GM18858 (cell line): ENCODE measurements at regions not wholly inside any gene's neighbourhood (a gene's known extent, or its start where the extent isn't known, plus 50 kb on each side); places are given as distances from the start of the nearest gene placed in this dataset.
"Not testable (repeated sequence)": the region's sequence is repeated elsewhere in the genome, so short reads cannot be mapped to it uniquely, and the experiment has no call there.

Source experiments
- ATAC-seq: cut with Tn5 transposase; IDR thresholded peaks from one replicate; pipeline ENCODE4 v1.9.1; 2021; ENCODE audit not compliant: unreplicated experiment

GRCh38 chr7:131865911-131866310, 309.5 kb upstream of the PODXL start:
- no peak for ATAC-seq

DNA sequence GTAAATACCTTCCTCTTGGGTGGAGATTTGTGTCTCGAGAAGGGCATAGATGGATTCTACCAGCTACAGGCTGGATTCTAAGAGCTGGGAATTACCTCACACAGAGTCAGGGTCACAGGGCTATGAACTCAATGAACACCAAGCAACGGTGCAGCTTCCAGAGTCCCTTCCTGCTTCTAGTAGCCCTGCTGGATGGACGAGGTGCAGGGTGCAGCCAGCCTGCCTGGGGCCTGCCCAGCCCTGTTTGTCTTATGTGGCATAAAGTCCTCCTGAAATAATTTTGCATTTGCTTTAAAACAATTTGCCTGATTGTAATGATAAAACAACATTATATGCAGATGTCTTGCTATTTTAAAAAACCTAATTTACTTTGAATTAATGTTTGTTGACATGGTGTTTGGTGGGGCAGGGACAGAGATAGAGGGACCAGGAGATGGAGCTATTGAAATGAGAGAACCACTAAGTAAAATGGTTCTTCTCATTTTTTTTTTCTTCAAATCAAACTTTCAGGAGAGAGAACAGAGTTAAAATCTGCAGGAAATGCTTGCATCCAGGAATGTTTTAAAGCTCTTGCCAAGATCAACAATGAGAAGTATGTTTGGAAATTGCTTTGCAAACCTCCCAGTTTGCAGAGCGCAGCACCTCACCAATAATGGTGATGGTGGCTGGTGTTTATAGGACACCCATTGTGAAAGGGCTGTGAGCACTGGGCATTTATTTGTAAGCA, 305.4 kb upstream of the PODXL start:
- no peak for ATAC-seq

DNA sequence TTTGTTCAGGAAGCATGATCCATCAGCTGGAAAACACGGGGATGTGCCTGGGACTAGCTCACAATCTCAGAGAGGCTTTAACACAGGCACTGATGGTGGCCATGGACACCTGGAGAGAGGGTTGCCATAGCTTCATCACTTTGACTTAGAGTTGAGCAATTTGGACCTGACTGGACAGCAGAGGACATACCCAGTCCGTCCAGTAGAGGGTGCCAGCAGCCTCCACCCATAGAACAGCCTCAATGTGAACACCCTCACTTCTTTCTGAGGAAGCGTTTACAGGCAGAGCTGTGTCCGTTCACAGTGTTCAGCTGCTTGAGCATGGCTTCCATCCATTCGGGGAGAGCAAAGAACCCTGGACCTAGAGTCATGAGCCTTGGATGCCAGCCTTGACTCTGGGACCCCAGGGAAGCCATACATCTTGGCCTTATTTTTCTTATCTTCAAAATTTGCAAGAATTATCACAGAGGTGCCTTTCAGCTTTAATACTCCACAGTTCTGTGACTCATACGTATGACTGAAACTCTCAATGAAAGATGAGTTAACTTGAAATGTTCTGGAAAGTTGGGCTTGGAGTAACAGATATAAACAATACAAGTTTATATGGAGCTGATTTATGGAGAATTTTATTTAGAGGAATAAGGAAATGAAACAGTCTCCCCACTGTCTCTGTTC, 302.9 kb upstream of the PODXL start:
- peak; percentile 63 for ATAC-seq

DNA sequence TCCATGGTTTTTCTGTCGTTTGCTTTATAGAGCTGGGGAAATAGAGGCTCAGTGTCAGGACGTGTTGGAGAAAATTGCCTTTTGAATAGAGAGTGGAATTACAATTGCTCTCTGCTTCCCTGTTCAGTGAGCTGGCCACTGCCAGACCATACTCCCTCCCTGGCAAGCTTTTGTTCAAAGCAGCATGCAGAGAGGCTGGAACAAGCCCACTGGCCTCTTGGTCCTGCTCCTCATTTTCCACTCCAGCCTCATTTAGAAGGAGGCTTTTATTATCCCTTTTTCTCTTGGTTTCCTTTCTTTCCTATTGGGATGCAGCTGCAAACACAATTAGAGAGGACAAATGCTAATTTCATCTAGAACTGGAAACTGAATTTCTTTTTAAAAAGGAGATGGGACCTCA, 302.2 kb upstream of the PODXL start:
- ATAC-seq: no peak

DNA sequence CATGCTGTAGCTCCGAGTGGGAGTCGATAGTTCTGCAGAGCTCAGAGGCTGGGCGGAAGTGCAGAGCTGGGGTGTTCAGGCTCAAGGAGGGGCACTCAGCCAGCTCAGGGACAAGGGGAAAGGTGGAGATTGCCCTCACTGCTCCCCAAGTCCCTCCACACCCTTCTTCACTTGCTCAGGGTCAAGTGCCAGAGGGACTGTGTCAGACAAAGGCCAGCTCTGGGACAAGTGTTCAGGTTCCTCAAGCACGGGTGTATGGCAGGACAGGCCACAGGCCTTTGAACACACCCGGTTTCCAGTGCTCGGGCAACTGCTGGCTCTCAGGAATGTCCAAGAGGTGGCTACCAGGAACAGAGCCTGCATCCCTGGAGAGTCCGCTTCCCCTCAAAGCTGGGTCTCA, 293.0 kb upstream of the PODXL start:
- no peak for ATAC-seq

GRCh38 chr7:131848033-131848432, 291.6 kb upstream of the PODXL start:
- no peak for ATAC-seq

GRCh38 chr7:131845573-131846314, 289.3 kb upstream of the PODXL start:
- no peak for ATAC-seq

- no peak for ATAC-seq
These were observed 287.9 kb upstream of the PODXL start for GRCh38 chr7:131844369-131844768.

GRCh38 chr7:131843898-131844331, 287.5 kb upstream of the PODXL start:
- ATAC-seq: no peak

- no peak for ATAC-seq
These were observed 283.7 kb upstream of the PODXL start for GRCh38 chr7:131839967-131840690.

DNA sequence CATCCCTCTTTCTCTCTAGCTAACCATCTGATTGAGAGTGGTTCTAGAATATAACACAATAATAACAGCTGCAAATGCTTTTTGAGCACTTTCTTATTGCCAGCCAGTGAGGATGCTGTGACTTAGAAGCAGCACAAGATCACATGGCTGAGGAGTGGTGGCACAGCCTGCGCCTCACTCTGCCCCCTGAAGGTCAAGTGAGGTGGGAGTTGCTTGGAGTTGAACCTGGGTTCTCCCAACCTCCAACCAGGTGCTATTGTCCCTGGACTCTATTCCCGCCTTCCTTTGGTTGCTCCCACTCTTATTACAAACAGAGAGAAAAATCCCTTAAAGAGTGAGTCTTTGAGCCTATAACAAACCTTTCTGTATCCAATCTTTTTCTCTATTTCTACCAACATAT, 280.3 kb upstream of the PODXL start:
- no peak for ATAC-seq

- ATAC-seq: no peak
These were observed 278.7 kb upstream of the PODXL start for GRCh38 chr7:131835141-131835540.

DNA sequence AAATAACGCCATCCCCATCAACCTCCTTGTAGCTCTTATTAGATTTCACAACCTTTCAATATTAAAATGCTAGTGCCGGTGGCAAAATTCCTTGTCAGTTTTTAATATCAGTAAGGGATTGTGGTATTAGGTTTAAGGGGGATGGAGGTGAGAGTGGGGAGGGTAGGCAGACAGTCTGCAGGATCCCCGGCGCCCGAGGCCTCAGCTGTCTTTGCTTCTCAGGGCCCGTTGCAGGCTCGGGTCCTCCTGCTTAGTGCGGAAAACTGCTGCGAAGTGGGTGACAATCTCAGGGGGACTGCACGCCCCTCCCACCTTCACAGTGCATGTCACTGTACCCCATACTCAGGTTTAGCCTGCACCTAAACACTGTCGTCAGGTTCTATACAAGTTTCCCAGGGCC, 274.3 kb upstream of the PODXL start:
- no peak for ATAC-seq

GRCh38 chr7:131829947-131830558, 273.6 kb upstream of the PODXL start:
- no peak for ATAC-seq

- ATAC-seq: no peak
These were observed 271.0 kb upstream of the PODXL start for GRCh38 chr7:131827421-131827820.

DNA sequence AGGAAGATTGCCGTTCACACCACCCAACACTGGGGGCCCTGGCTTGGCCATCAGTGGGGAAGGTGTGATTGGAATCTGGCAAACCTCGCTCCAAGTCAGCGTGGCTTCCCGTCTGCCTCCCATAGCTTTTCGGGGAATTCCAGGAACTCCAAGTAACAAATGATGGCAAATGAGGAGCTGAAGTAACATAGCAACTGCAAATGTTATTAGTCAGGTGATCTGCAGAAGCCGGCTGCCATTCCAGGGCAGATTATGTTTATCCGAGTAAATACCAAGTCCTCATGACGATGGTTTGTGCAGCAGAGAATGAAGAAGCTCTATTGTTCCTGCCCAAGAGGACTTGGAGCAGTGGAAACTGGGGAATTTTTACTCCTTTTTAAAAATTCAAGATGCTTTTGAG, 270.5 kb upstream of the PODXL start:
- ATAC-seq: no peak

DNA sequence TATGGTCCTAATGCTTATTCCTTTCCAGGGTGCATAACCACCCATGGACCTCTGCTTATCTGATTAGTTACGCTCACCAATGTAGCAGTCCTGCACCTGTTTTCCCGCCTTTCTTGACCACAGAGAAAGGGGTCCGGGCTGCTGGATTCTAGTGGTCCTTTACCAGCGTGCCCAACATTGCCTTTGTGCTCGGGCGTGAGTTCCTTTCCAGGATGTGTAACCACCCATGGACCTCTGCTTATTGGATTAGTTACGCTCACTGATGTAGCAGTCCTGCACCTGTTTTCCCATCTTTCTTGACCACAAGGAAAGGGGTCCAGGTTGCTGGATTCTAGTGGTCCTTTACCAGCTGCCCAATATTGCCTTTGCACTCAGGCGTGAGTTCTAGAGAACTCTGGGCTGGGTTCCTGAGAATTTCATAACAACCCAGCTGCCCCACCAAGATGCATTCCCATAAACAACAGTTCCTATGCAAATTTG, 267.6 kb upstream of the PODXL start:
- ATAC-seq: not testable (repeated sequence)

- ATAC-seq: no peak
These were observed 263.5 kb upstream of the PODXL start for GRCh38 chr7:131819891-131820290.

DNA sequence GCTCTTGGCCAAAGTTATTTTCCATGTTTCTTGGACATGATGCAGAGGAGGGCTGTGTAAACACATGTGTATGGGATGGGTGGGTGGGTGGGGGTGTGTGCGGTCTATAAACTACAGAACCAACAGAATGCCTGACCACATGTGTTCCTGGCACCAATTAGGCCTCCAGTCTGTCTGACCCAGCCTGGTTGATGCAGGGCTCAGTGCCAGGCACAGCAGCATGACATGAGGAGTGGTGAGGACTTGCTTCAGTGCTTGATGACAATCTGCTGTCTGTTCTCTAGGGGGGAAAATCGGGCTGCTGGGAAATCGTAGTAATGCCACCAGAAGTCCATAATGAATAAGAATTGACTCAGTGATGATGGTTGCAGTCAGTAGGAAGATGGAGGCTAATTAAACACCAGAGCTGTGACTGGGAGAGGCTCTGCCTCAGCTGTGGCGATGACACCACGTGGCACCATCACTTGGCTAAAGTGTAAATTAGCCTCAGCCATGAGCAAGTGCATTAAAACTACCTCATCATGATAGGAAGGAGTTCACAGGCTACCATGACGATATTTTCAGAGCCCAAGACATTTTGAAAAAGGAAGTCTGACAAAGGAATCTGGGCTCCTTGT, 260.1 kb upstream of the PODXL start:
- no peak for ATAC-seq

- ATAC-seq: no peak
These were observed 252.3 kb upstream of the PODXL start for GRCh38 chr7:131808736-131809135.
